HG02763 (cell line): ENCODE measurements at regions not wholly inside any gene's neighbourhood (a gene's known extent, or its start where the extent isn't known, plus 50 kb on each side); places are given as distances from the start of the nearest gene placed in this dataset.
"Not testable (repeated sequence)": the region's sequence is repeated elsewhere in the genome, so short reads cannot be mapped to it uniquely, and the experiment has no call there.

ENCODE experiments used
- ATAC-seq: cut with Tn5 transposase; IDR thresholded peaks from one replicate; pipeline ENCODE4 v1.9.1; 2021; ENCODE audit warnings: mild to moderate bottlenecking, moderate library complexity; ENCODE audit not compliant: unreplicated experiment

GRCh38 chr11:16542353-16542752 is 186.0 kb upstream of the SOX6 start:
- ATAC-seq = no peak

GRCh38 chr11:16536513-16536912 is 180.2 kb upstream of the SOX6 start:
- ATAC-seq = no peak

- ATAC-seq = no peak
Observed at GRCh38 chr11:16528639-16529038, 172.3 kb upstream of the SOX6 start.

GRCh38 chr11:16527525-16528246 is 171.3 kb upstream of the SOX6 start:
- no peak for ATAC-seq

- no peak for ATAC-seq
Observed at GRCh38 chr11:16526947-16527346, 170.6 kb upstream of the SOX6 start.

- not testable (repeated sequence) for ATAC-seq
Observed at GRCh38 chr11:16520713-16521112, 164.4 kb upstream of the SOX6 start.

GRCh38 chr11:16512899-16513241 is 156.5 kb upstream of the SOX6 start:
- peak; percentile 81 for ATAC-seq

DNA sequence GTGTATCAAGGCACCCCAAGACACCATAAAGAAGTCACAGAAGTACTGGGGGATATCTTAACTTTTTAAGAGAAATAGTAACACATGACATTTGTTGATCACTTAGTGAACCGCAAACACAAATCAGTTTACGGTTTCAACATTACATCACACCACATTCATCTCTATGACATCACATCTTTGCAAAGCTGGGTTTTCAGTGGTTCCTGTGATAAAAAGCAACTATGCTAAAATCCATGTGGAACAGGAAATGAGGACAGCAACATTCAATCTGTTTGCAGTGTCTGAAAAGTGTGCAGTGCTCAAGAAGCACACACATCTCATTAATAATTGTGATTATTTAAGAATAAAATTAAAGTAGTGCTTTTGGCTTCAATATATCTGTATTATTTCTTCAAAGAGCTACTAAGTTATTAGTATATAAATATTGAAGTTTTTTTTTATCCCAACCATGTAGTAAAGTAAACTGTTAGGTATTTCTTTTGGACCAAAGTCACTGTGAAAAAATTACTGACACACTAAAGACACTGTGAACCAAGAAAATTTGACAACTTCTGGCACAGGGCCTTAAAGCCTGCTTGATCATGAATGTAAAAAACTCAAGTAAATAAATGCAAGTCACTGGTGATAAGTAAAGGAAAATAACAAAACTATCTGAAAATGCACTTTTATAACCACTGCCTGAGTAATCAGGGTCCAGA is 156.0 kb upstream of the SOX6 start:
- no peak for ATAC-seq

DNA sequence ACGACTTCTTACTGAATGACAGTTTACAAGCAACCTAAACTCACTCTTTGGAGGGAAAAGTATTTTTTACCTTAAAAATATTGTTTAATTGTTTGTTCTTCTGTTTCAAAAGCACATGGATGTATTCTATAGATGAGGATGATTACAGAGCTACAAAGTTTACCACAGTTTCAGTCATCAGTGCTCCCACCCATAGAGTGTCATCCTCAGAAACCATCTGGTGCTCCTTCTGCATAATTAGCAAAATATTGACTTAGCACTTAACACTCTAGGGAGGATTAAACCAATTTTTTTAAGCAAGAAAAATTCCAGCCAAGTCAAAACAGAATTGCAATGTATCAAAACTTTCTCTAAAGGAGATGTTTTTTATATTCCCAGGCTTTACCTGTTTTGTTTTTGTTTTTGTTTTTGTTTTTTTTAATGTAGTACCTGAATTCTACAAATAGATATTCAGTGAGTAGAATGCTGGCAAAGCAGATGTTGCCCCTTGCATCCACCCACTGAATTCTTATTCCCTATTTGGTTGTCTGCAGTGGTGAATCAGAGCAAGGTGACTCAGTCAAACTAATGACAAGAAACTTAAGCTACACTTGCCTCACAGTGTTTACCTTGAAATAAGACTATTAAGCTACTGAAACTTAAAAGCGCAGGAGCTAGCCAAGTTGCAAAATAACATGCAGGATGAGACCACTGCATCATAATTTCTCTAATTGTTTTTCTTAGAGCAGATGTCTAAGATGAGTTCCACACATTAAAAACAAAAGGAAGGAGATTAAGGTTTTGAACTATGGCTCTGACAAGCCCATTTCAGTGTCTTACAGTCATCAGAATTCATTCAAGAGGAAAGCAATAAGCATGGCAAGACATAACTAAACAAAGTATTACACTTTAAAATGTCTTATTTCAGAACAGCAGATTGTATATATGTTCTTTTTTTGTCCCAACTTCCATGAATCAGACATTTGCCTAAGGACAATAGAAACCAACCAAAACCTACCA is 155.1 kb upstream of the SOX6 start:
- ATAC-seq = no peak

- no peak for ATAC-seq
Observed at GRCh38 chr11:16505481-16505880, 149.1 kb upstream of the SOX6 start.

DNA sequence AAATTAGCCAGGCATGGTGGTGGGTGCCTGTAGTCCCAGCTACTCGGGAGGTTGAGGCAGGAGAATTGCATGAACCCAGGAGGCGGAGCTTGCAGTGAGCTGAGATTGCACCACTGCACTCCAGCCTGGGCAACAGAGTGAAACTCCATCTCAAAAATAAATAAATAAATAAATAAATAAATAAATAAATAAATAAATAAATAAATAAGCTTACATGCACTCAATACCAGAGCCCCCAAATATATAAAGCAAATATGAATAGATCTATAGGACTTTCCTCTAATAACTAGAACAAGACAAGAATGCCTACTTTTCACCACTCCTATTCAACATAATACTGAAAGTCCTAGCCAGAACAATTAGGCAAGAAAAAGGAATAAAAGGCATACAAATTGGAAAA is 147.5 kb upstream of the SOX6 start:
- ATAC-seq = not testable (repeated sequence)

GRCh38 chr11:16494918-16495691 is 138.8 kb upstream of the SOX6 start:
- ATAC-seq = no peak

GRCh38 chr11:16484434-16484833 is 128.1 kb upstream of the SOX6 start:
- no peak for ATAC-seq

DNA sequence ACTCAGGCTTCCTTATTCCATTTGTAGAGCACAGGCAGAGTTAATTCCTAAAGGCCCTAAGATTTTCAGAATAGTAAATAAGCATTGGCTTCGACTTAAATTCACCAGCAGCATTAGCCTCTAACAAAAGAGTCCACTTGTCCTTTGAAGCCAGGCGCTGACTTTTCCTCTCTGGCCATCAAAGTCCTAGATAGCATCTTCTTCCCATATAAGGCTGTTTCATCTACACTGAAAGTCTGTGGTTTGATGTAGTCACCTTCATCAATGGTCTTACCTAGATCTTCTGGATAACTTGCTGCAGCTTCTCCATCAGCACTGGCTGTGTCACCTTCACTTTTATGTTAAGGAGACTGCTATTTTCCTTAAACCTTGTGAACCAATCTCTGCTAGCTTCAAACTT is 118.3 kb upstream of the SOX6 start:
- no peak for ATAC-seq

DNA sequence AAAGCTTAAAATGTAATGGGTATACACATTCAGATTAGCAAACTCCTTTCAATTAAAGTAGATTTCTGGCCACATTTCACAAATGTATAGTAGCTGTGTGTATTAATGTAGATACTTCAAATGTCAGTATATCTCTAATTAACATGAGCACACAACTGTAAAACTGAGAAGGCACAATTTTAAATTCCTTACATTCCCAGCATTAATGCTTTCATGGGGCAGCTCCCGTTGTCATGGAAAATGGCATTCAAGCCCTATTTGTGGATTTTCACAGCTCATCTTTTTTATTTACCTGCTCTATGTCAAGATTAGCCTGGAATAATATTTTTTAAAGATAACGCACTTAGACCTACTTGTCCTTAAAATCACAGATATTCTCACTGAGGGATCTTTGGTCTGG is 113.6 kb upstream of the SOX6 start:
- no peak for ATAC-seq

DNA sequence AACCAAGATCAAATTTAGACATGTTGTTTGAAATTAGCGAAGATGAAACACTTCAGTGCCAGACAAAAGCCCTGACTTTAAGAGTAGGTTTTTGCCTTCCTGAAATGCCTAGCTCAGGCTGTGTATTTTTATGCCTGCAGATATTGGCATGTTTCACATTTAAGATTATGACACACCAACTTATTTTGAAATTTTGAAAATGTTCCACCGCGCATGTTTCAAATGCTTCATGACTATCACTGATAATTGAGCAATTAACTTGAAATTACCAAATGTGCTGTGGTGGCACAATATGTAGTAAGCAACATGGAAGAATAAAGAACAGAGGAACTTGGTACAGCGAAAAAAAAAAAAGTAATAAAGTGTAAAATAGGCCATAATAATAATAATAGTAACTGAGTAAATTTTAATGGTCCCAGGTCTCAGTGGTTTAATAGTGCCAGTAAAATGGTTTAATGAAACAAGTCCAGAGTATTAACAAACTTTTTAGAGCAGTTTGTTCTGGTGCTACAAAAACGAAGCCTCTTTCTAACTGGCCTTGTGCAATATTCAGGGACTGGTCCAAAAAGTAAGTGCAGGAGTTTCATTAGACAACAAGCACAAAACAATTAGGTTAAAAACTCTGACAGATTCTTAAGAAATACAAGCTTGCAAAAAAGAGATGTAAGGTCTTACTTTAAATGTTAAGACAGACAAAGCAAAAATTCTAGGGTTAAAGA is 112.5 kb upstream of the SOX6 start:
- ATAC-seq = no peak

DNA sequence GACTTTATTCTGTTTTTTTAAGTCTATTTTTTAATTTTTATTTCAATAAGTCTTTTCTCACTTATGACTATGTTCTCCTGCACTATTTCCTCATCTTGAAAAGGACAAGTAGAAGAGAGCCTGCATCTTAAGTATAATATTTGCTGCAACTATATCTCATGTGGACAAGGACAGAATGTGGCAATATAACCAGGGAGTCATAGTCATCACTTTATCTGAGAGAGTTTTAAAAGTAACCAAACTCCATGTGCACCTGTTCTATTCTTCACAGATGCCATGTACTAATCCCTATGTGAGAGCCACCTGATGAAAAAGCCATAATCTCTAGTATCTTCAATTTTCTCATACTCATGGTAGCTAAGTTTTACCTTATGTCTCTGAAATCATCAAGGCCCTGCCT is 104.2 kb upstream of the SOX6 start:
- no peak for ATAC-seq

DNA sequence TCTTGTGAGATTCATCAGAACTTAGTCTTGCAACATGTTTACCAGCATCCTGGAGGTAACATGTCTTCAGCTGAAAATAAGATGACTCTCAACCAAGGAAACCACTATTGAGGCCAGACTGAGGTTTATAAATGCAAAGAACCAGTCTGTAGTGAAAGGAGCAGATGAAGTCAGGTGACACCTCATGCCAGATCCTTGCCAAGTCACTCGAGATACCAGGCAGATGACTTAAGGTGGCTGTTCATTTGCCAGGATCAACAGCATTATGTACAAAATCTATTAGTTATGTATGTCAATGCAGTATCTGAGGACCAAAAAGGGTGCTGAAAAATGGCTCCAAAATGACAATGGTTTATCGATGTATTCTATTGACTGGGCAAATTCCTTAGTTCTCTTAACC is 100.0 kb upstream of the SOX6 start:
- no peak for ATAC-seq

DNA sequence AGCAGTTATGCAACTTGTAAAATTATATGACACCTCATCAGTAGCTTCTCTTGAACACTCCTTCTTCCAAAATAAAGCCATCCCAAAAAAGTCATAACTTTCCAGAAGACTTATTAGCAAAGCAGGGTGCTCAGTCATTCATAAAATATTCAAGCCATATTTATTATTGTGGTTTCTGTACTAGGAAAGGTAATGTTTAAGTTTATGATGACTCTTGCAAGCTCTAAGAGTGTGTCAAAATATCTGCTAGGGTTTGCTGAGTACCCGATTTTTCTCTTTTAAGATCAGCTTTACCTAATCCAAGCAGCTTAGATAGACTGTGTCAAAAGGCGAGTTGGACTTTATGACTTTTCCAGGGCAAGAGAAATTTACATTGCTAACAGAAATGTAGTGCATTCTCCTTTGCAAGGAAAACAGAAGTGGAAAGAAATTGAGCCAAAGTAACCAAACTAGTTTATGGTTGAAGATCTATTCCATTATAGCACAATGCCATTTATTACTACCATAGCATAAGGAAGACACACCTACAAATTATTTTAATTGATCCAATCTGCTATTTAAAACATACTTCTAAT is 98.0 kb upstream of the SOX6 start:
- no peak for ATAC-seq
